ENCODE measurements at regions not wholly inside any gene's neighbourhood (a gene's known extent, or its start where the extent isn't known, plus 50 kb on each side); places are given as distances from the start of the nearest gene placed in this dataset.

DNA sequence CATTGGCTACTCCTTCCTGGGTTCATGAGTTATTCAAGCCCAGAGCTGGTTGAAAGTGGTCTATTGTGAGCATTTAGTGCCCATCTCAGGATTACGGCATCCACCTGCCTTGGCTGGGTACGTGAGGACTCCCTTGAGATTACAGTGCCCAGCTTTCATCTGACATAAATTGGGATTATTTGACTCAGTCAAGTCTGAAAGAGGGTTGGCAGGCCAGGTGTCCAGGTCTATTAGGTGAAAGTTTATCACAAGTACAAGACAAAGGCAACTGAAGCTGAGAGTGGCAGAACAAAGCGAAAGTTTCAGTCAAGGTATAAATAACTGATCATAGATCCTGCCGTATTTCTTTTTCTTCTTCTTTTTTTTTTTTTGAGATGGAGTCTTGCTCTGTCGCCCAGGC, 84.6 kb upstream of the ATF7IP start:
- TF ChIP-seq CTCF (IDR thresholded peaks at IDR 0.05; ENCODE audit: low read depth, low read length, missing input control) (no peak), MAX (IDR thresholded peaks at IDR 0.05) (no peak), SP1 (IDR thresholded peaks at IDR 0.05) (no peak), GABPA (IDR thresholded peaks at IDR 0.05 in 1 of 2, conservative IDR thresholded peaks at IDR 0.05 in 1 of 2) (no peak), RAD21 (IDR thresholded peaks at IDR 0.05) (no peak), TAF1 (conservative IDR thresholded peaks at IDR 0.05) (no peak)
- TF ChIP-seq, protein P1, sequence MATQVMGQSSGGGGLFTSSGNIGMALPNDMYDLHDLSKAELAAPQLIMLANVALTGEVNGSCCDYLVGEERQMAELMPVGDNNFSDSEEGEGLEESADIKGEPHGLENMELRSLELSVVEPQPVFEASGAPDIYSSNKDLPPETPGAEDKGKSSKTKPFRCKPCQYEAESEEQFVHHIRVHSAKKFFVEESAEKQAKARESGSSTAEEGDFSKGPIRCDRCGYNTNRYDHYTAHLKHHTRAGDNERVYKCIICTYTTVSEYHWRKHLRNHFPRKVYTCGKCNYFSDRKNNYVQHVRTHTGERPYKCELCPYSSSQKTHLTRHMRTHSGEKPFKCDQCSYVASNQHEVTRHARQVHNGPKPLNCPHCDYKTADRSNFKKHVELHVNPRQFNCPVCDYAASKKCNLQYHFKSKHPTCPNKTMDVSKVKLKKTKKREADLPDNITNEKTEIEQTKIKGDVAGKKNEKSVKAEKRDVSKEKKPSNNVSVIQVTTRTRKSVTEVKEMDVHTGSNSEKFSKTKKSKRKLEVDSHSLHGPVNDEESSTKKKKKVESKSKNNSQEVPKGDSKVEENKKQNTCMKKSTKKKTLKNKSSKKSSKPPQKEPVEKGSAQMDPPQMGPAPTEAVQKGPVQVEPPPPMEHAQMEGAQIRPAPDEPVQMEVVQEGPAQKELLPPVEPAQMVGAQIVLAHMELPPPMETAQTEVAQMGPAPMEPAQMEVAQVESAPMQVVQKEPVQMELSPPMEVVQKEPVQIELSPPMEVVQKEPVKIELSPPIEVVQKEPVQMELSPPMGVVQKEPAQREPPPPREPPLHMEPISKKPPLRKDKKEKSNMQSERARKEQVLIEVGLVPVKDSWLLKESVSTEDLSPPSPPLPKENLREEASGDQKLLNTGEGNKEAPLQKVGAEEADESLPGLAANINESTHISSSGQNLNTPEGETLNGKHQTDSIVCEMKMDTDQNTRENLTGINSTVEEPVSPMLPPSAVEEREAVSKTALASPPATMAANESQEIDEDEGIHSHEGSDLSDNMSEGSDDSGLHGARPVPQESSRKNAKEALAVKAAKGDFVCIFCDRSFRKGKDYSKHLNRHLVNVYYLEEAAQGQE (IDR thresholded peaks at IDR 0.05): no peak

Data from liver (tissue), 3 donors.